H1 (cell line): ENCODE measurements at regions not wholly inside any gene's neighbourhood (a gene's known extent, or its start where the extent isn't known, plus 50 kb on each side); places are given as distances from the start of the nearest gene placed in this dataset.

Experiments
- CTCF ChIP-seq, 3 experiments: IDR thresholded peaks; 1 replicate in 2 of 3; 2 replicates in 1 of 3; pipeline versions ENCODE4 v1.5.1 to v1.6.1; 2011; ENCODE audit warnings: low read length in 3 of 3, mild to moderate bottlenecking in 3 of 3, inconsistent platforms in 2 of 3, low read depth in 1 of 3, moderate library complexity in 1 of 3; ENCODE audit not compliant: insufficient read depth in 1 of 3; ENCODE audit errors: control extremely low read depth in 1 of 3
- EP300 ChIP-seq, 2 experiments: IDR thresholded peaks; 1 replicate in 1 of 2; 2 replicates in 1 of 2; pipeline ENCODE4 v1.6.1; 2011 to 2012; ENCODE audit warnings: low read depth in 2 of 2, low read length in 2 of 2, mild to moderate bottlenecking in 2 of 2, borderline replicate concordance in 1 of 2, inconsistent platforms in 1 of 2, moderate library complexity in 1 of 2
- MAX ChIP-seq: IDR thresholded peaks from 2 replicates; pipeline ENCODE4 v1.6.1; 2012; ENCODE audit warnings: inconsistent platforms
- NANOG ChIP-seq: IDR thresholded peaks from 2 replicates; pipeline ENCODE4 v1.6.1; 2011; ENCODE audit warnings: low read length, low read depth, mild to moderate bottlenecking, inconsistent platforms; ENCODE audit not compliant: insufficient read depth, poor library complexity, severe bottlenecking
- TCF12 ChIP-seq: IDR thresholded peaks from 2 replicates; pipeline ENCODE4 v1.6.1; 2011; ENCODE audit warnings: low read depth, mild to moderate bottlenecking, low read length

GRCh38 chr6:56799989-56800388 is 154.9 kb upstream of the BEND6 start:
- TF ChIP-seq EP300 (IDR thresholded peaks at IDR 0.05; ENCODE audit: borderline replicate concordance in 1 of 2, low read depth in 2 of 2, low read length in 2 of 2) (no peak), MAX (no peak), NANOG (no peak), TCF12 (no peak), CTCF (IDR thresholded peaks at IDR 0.05; ENCODE audit: control extremely low read depth in 1 of 3, insufficient read depth in 1 of 3, low read depth in 1 of 3, low read length in 3 of 3) (no peak)
